Ovary (tissue), 3 donors: ENCODE measurements at regions not wholly inside any gene's neighbourhood (a gene's known extent, or its start where the extent isn't known, plus 50 kb on each side); places are given as distances from the start of the nearest gene placed in this dataset.

Experiments used
- EP300 ChIP-seq: sonication (generic); formaldehyde crosslinking; IDR thresholded peaks from one replicate; pipeline ENCODE4 v1.6.1; 2017; ENCODE audit warnings: antibody characterized with exemption
- POLR2A ChIP-seq: fragments of 450-650 bp; IDR thresholded peaks from one replicate; pipeline ENCODE4 v1.6.1; 2017; ENCODE audit warnings: antibody characterized with exemption, mild to moderate bottlenecking, moderate library complexity
- TF ChIP-seq, protein P1 (sequence below), 3 donors: fragments of 450-650 bp in 2 of 3; fragments of 200-600 bp in 1 of 3; IDR thresholded peaks; one replicate each; pipeline versions ENCODE4 v1.5.1 to v1.8.0; 2016 to 2022; ENCODE audit warnings: antibody characterized with exemption in 3 of 3, mild to moderate bottlenecking in 1 of 3
- donor health status: DM: no; HTN: no; CAD: no.

DNA sequence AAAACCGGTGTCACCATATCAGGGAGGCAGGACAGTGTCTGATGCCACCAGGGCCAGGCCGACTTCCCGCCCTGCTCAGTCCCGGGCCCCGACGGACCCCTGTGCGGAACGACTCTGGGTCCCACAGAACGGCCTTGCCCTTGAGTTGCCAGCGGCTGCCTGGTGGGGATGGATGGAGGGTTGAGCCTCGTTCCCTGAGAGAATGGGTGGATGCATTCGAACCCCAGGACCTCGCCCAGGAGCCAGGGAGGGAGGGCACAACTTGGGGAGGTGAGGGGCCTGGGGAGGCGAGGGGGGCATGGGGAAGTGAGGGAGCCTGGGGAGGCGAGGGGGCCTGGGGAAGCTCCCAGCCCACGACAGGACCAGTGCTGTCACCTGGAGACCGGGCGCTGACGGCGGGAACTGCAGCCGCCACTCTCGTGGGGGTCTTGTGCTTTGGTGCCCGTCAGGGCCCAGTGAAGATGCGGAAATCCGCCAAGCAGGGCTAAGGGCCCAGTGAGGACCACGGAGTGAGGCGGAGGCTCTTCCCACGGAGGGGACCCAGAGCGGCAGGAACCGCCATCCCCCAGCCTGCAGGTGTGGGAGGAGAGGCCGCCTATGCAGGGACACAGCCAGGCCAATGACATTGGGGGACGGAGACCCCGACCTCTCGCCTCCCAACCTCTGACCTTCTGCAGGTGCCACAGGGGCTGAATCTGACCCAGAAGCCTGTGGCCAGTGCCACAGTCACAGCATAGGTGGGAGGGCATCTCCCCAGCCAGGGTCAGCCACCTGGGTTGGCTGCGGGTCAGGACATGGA lies 74.4 kb upstream of the GALNT9 start:
- TF ChIP-seq, protein P1, sequence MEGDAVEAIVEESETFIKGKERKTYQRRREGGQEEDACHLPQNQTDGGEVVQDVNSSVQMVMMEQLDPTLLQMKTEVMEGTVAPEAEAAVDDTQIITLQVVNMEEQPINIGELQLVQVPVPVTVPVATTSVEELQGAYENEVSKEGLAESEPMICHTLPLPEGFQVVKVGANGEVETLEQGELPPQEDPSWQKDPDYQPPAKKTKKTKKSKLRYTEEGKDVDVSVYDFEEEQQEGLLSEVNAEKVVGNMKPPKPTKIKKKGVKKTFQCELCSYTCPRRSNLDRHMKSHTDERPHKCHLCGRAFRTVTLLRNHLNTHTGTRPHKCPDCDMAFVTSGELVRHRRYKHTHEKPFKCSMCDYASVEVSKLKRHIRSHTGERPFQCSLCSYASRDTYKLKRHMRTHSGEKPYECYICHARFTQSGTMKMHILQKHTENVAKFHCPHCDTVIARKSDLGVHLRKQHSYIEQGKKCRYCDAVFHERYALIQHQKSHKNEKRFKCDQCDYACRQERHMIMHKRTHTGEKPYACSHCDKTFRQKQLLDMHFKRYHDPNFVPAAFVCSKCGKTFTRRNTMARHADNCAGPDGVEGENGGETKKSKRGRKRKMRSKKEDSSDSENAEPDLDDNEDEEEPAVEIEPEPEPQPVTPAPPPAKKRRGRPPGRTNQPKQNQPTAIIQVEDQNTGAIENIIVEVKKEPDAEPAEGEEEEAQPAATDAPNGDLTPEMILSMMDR (IDR thresholded peaks at IDR 0.05): no peak
- TF ChIP-seq EP300 (no peak), POLR2A (no peak)
